Suprapubic skin (tissue), 4 donors: ENCODE measurements at regions not wholly inside any gene's neighbourhood (a gene's known extent, or its start where the extent isn't known, plus 50 kb on each side); places are given as distances from the start of the nearest gene placed in this dataset.
"Not testable (repeated sequence)": the region's sequence is repeated elsewhere in the genome, so short reads cannot be mapped to it uniquely, and the experiment has no call there.

Experiments
- DNase-seq, 2 donors: peaks; one replicate each; pipeline ENCODE4 v3.0.0-alpha.2; 2019; ENCODE audit warnings: low spot score in 2 of 2
- H3K27ac ChIP-seq: fragments of 200-600 bp; sonication (generic); one replicate; pipeline ENCODE4 v1.5.1; 2019
- H3K27me3 ChIP-seq: fragments of 200-600 bp; sonication (generic); one replicate; pipeline ENCODE4 v1.5.1; 2019
- H3K36me3 ChIP-seq: fragments of 200-600 bp; sonication (generic); one replicate; pipeline ENCODE4 v1.5.1; 2019
- H3K4me1 ChIP-seq: fragments of 200-600 bp; sonication (generic); one replicate; pipeline ENCODE4 v1.5.1; 2019
- H3K4me3 ChIP-seq: fragments of 200-600 bp; sonication (generic); one replicate; pipeline ENCODE4 v1.5.1; 2019; ENCODE audit warnings: mild to moderate bottlenecking
- H3K9me3 ChIP-seq: fragments of 200-600 bp; sonication (generic); one replicate; pipeline ENCODE4 v1.5.1; 2019
- EP300 ChIP-seq: sonication (generic); formaldehyde crosslinking; IDR thresholded peaks from one replicate; pipeline ENCODE4 v1.6.1; 2017; ENCODE audit warnings: antibody characterized with exemption
- POLR2A ChIP-seq, 2 donors: fragments of 450-650 bp; IDR thresholded peaks; one replicate each; pipeline ENCODE4 v1.6.1; 2017; ENCODE audit warnings: antibody characterized with exemption in 2 of 2, mild to moderate bottlenecking in 2 of 2, moderate library complexity in 2 of 2
- POLR2AphosphoS5 ChIP-seq, 3 donors: sonication (generic); formaldehyde crosslinking; IDR thresholded peaks; one replicate each; pipeline ENCODE4 v1.6.1; 2017; ENCODE audit warnings: antibody characterized with exemption in 3 of 3
- WGBS: methylation state at CpG from one replicate; pipeline ENCODE4 v1.1.5; 2018; 5-methylcytosine and 5-hydroxymethylcytosine counted together
- TF ChIP-seq, protein P1 (sequence below), 2 donors: fragments of 200-600 bp in 1 of 2; fragments of 450-650 bp in 1 of 2; sonication (generic) in 1 of 2; IDR thresholded peaks; one replicate each; pipeline ENCODE4 v1.5.1; 2016 to 2019; ENCODE audit warnings: antibody characterized with exemption in 2 of 2, mild to moderate bottlenecking in 1 of 2, moderate library complexity in 1 of 2

DNA sequence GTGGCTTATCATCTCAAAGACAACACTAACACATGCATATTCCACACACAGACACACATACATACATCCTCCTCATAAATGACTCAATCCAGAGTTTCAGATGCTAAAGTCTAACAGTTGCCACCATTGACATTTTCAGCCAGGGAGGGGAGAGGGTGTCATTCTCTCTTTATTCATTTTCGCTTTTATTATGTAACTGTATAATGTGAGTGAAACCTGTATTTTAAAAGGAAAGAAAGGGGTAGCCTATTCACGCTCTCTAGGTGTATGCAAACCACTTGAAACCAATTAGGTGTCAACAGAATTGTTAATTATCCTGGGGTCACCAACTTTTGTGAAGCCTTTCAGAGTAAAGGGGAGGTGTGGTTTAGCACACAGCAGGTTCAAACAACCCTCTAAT lies 1282.9 kb downstream of the ROBO2 start:
- DNase-seq, result no peak
- Histone ChIP-seq H3K9me3 (no peaks in the 10 kb centered on the region), H3K4me3 (no peak overlapping the region), H3K4me1 (no peaks in the 10 kb centered on the region), H3K27ac (no peak overlapping the region), H3K27me3 (no peaks in the 10 kb centered on the region), H3K36me3 (no peaks in the 10 kb centered on the region)
- TF ChIP-seq, protein P1, sequence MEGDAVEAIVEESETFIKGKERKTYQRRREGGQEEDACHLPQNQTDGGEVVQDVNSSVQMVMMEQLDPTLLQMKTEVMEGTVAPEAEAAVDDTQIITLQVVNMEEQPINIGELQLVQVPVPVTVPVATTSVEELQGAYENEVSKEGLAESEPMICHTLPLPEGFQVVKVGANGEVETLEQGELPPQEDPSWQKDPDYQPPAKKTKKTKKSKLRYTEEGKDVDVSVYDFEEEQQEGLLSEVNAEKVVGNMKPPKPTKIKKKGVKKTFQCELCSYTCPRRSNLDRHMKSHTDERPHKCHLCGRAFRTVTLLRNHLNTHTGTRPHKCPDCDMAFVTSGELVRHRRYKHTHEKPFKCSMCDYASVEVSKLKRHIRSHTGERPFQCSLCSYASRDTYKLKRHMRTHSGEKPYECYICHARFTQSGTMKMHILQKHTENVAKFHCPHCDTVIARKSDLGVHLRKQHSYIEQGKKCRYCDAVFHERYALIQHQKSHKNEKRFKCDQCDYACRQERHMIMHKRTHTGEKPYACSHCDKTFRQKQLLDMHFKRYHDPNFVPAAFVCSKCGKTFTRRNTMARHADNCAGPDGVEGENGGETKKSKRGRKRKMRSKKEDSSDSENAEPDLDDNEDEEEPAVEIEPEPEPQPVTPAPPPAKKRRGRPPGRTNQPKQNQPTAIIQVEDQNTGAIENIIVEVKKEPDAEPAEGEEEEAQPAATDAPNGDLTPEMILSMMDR (IDR thresholded peaks at IDR 0.05), result no peak
- TF ChIP-seq POLR2A (IDR thresholded peaks at IDR 0.05) (no peak), EP300 (no peak), POLR2AphosphoS5 (IDR thresholded peaks at IDR 0.05) (no peak)
- WGBS, result 91% methylated on average over 2 of the region's 2 CpGs

GRCh38 chr3:78337801-78338211 lies 1297.9 kb downstream of the ROBO2 start:
- no peaks in the 10 kb centered on the region for H3K4me1 ChIP-seq
- H3K27me3 ChIP-seq, result no peaks in the 10 kb centered on the region
- no peaks in the 10 kb centered on the region for H3K36me3 ChIP-seq
- no peaks in the 10 kb centered on the region for H3K9me3 ChIP-seq
- TF ChIP-seq EP300 (no peak), POLR2AphosphoS5 (IDR thresholded peaks at IDR 0.05) (no peak), POLR2A (IDR thresholded peaks at IDR 0.05) (no peak)
- TF ChIP-seq, protein P1 (IDR thresholded peaks at IDR 0.05), result no peak
- H3K27ac ChIP-seq, result no peak overlapping the region
- WGBS, result 25% methylated on average over 2 of the region's 2 CpGs
- H3K4me3 ChIP-seq, result no peak overlapping the region
- no peak for DNase-seq

DNA sequence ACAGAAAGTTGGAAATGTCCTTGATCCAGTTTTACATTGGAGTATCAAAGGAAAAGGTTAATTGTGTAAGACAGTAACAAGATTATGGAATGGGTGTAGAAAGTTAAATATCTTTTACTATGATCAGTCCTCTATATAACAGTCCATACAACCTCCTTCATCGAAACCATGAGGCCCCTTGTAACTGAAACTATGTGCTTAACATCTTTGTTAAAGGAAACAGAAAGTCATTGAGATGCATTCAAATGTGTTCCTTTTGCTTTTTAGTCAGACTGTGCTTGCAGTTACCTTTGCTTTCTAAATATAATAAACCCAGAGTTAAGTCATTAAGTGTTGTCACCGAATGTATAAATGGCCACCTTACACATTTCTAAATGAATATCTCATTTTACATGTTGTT lies 1298.5 kb downstream of the ROBO2 start:
- Histone ChIP-seq H3K9me3 (no peaks in the 10 kb centered on the region), H3K36me3 (no peaks in the 10 kb centered on the region), H3K4me3 (no peak overlapping the region), H3K27me3 (no peaks in the 10 kb centered on the region), H3K27ac (no peak overlapping the region), H3K4me1 (no peaks in the 10 kb centered on the region)
- no peak for DNase-seq
- TF ChIP-seq EP300 (no peak), POLR2AphosphoS5 (IDR thresholded peaks at IDR 0.05) (no peak), POLR2A (IDR thresholded peaks at IDR 0.05) (no peak)
- TF ChIP-seq, protein P1 (IDR thresholded peaks at IDR 0.05), result no peak
- WGBS, result 88% methylated on average over 2 of the region's 2 CpGs

DNA sequence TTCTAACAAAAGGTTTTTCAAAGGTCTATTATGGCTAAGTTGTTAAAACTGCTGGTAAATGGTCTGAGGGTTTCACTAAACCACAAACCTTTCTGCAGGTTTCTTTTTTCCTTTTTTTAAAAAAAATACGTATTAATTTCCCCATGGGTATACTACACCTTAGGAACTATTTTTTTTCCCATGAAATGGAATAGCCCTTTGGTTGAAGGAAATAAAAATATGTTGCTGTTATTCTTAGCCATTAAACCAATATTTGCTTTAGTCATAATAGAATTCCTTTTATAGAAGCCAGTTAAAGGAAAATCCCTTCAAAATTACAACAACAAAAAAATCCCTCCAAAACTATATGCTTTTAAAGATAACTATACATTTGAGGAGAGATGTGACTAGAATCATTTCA lies 1303.3 kb downstream of the ROBO2 start:
- Histone ChIP-seq H3K4me3 (no peak overlapping the region), H3K9me3 (no peaks in the 10 kb centered on the region), H3K27me3 (no peaks in the 10 kb centered on the region), H3K4me1 (no peaks in the 10 kb centered on the region), H3K36me3 (no peaks in the 10 kb centered on the region), H3K27ac (no peak overlapping the region)
- TF ChIP-seq EP300 (no peak), POLR2AphosphoS5 (IDR thresholded peaks at IDR 0.05) (no peak), POLR2A (IDR thresholded peaks at IDR 0.05) (no peak)
- TF ChIP-seq, protein P1 (IDR thresholded peaks at IDR 0.05), result no peak
- 55% methylated on average over 1 of the region's 1 CpG for WGBS
- DNase-seq, result no peak

- H3K4me3 ChIP-seq, DNase-seq, H3K9me3 ChIP-seq, H3K27me3 ChIP-seq, H3K27ac ChIP-seq, H3K4me1 ChIP-seq, H3K36me3 ChIP-seq: not testable (repeated sequence)
- WGBS, result 82% methylated on average over 10 of the region's 10 CpGs
Observed at GRCh38 chr3:78344267-78344666, 1304.4 kb downstream of the ROBO2 start.

- WGBS, result 81% methylated on average over 6 of the region's 6 CpGs
- Histone ChIP-seq H3K36me3 (no peaks in the 10 kb centered on the region), H3K27ac (no peak overlapping the region), H3K4me1 (no peaks in the 10 kb centered on the region), H3K4me3 (no peak overlapping the region), H3K9me3 (no peaks in the 10 kb centered on the region), H3K27me3 (no peaks in the 10 kb centered on the region)
- DNase-seq, result no peak
- TF ChIP-seq, protein P1 (IDR thresholded peaks at IDR 0.05), result no peak
- TF ChIP-seq EP300, result no peak
- no peak for TF ChIP-seq POLR2AphosphoS5 (IDR thresholded peaks at IDR 0.05)
- no peak for TF ChIP-seq POLR2A (IDR thresholded peaks at IDR 0.05)
Observed at GRCh38 chr3:78344918-78345317, 1305.0 kb downstream of the ROBO2 start.
